ENCODE measurements at regions not wholly inside any gene's neighbourhood (a gene's known extent, or its start where the extent isn't known, plus 50 kb on each side); places are given as distances from the start of the nearest gene placed in this dataset.

DNA sequence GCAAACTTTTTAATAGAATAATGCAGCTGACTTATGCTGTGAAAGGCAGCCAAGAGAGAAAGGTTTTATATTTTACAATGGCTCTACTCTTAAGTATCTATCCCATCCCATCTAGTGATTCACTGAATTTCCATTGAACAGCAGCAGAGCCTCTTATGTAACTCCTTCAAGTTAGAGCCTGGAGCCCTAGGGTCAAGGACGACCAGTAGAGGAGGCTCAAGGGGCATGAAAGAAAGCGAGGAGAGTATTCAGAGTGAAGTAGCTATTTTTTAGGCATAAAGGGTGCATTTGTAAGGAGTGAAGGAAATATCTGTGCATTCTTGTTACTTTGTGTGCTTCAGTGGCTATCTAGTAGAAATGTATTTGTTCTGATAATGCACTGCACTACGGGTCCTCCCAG is 180.2 kb upstream of the TPK1 start:
- Histone ChIP-seq H4K20me1 (replicated peaks; ENCODE audit: control insufficient read depth, extremely low read depth, insufficient read depth, low read length) (no peaks in the 10 kb centered on the region), H3K4me1 (ENCODE audit: control insufficient read depth, extremely low read depth, insufficient read depth, low read length) (no peaks in the 10 kb centered on the region), H3K9ac (replicated peaks; ENCODE audit: extremely low read depth, insufficient read depth, low read length) (no peak overlapping the region), H3K36me3 (ENCODE audit: control insufficient read depth in 2 of 2, extremely low read depth in 1 of 2, insufficient read depth in 2 of 2, low read length in 2 of 2) (no peaks in the 10 kb centered on the region), H3K27ac (ENCODE audit: insufficient read depth, low read depth, low read length) (no peak overlapping the region), H3K4me3 (replicated peaks in 1 of 3; ENCODE audit: insufficient read depth in 1 of 3, low read depth in 1 of 3, low read length in 3 of 3) (no peak overlapping the region), H3K9me3 (replicated peaks; ENCODE audit: control insufficient read depth, insufficient read depth, low read length) (no peaks in the 10 kb centered on the region), H3K4me2 (ENCODE audit: insufficient read depth, low read length) (no peak overlapping the region), H3K27me3 (ENCODE audit: control insufficient read depth in 2 of 2, insufficient read depth in 2 of 2, low read length in 2 of 2) (no peaks in the 10 kb centered on the region), H2AFZ (ENCODE audit: low read depth, low read length) (no peak overlapping the region), H3K79me2 (ENCODE audit: control insufficient read depth, insufficient read depth, low read length) (no peaks in the 10 kb centered on the region), H3K9me1 (replicated peaks; ENCODE audit: control insufficient read depth, extremely low read depth, insufficient read depth, low read length) (no peaks in the 10 kb centered on the region)
- ChIA-PET CTCF (no interaction called here), POLR2A (no interaction called here)
- dilution Hi-C loops (cut with MboI; ENCODE audit: extremely low pct_ligation_motif_present, low sequenced_read_pairs) = no loop called here
- DNase-seq (ENCODE audit: low read depth, low spot score) (no peak), FAIRE-seq (no peak)
- no TSS peak for BruUV-seq (replicated peaks)
- no peak for TF ChIP-seq EZH2 (IDR thresholded peaks at IDR 0.05; ENCODE audit: borderline replicate concordance, low read depth, low read length, severe bottlenecking)
- TF ChIP-seq, protein P1, sequence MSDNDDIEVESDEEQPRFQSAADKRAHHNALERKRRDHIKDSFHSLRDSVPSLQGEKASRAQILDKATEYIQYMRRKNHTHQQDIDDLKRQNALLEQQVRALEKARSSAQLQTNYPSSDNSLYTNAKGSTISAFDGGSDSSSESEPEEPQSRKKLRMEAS (IDR thresholded peaks at IDR 0.05; ENCODE audit: insufficient read depth, insufficient read length) = no peak
- TF ChIP-seq POLR2A (IDR thresholded peaks at IDR 0.05; ENCODE audit: low read depth, low read length) = no peak
- no peak for TF ChIP-seq JUN (IDR thresholded peaks at IDR 0.05; ENCODE audit: borderline replicate concordance, insufficient read depth, insufficient read length, low read depth)
- no peak for TF ChIP-seq FOS (IDR thresholded peaks at IDR 0.05; ENCODE audit: borderline replicate concordance, insufficient read depth, low read length)
- TF ChIP-seq MYC (IDR thresholded peaks at IDR 0.05; ENCODE audit: low read depth, low read length) = no peak
- no peak for TF ChIP-seq POLR2AphosphoS5 (IDR thresholded peaks at IDR 0.05; ENCODE audit: insufficient read depth, low read depth, low read length)
- TF ChIP-seq GATA2 (IDR thresholded peaks at IDR 0.05; ENCODE audit: insufficient read depth, insufficient read length, low read depth, low read length) = no peak
- TF ChIP-seq, protein P2, sequence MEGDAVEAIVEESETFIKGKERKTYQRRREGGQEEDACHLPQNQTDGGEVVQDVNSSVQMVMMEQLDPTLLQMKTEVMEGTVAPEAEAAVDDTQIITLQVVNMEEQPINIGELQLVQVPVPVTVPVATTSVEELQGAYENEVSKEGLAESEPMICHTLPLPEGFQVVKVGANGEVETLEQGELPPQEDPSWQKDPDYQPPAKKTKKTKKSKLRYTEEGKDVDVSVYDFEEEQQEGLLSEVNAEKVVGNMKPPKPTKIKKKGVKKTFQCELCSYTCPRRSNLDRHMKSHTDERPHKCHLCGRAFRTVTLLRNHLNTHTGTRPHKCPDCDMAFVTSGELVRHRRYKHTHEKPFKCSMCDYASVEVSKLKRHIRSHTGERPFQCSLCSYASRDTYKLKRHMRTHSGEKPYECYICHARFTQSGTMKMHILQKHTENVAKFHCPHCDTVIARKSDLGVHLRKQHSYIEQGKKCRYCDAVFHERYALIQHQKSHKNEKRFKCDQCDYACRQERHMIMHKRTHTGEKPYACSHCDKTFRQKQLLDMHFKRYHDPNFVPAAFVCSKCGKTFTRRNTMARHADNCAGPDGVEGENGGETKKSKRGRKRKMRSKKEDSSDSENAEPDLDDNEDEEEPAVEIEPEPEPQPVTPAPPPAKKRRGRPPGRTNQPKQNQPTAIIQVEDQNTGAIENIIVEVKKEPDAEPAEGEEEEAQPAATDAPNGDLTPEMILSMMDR (IDR thresholded peaks at IDR 0.05; ENCODE audit: extremely low read depth in 1 of 2, insufficient read depth in 1 of 2, low read depth in 1 of 2, low read length in 2 of 2) = no peak
- intact Hi-C loops (cut with micrococcal nuclease) = no loop called here

Measured in endothelial cell of umbilical vein (primary cell).